Neural progenitor cell (in vitro differentiated cells): ENCODE measurements at regions not wholly inside any gene's neighbourhood (a gene's known extent, or its start where the extent isn't known, plus 50 kb on each side); places are given as distances from the start of the nearest gene placed in this dataset.

ENCODE experiments used
- CTCF ChIP-seq: fragments of 200-600 bp; sonication (generic); IDR thresholded peaks from 2 replicates; pipeline ENCODE4 v1.5.1; 2017; ENCODE audit warnings: antibody characterized with exemption, mild to moderate bottlenecking
- EZH2 ChIP-seq: fragments of 200-600 bp; sonication (generic); IDR thresholded peaks from 2 replicates; pipeline ENCODE4 v1.6.1; 2017; ENCODE audit warnings: antibody characterized with exemption, mild to moderate bottlenecking, moderate library complexity

DNA sequence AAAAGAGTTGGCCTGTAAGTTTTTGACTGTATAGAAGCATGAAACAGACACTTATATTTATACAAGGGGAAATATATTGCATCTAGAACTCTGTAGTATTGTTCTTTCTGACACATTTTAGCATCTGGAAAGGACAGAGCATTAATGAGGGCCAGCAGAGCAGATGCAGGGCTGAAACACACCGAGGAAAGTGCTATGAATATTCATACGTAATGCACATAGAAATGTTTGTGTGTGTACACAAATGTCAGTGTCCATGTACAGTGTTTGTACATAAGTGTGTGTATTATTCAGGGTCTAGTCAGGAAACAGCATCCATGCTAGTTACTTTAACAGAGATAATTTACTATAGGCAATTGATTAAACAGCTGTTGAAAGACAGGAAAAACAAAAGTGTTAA, 146.5 kb upstream of the DTNBP1 start:
- TF ChIP-seq EZH2 (no peak), CTCF (no peak)
